ENCODE measurements at regions not wholly inside any gene's neighbourhood (a gene's known extent, or its start where the extent isn't known, plus 50 kb on each side); places are given as distances from the start of the nearest gene placed in this dataset.

- TF ChIP-seq CTCF (IDR thresholded peaks at IDR 0.05) (no peak), POLR2A (IDR thresholded peaks at IDR 0.05) (no peak)
These were observed 505.4 kb upstream of the CLINT1 start for GRCh38 chr5:158364367-158364766.

All from thyroid gland (tissue), 4 donors.